ENCODE measurements at regions not wholly inside any gene's neighbourhood (a gene's known extent, or its start where the extent isn't known, plus 50 kb on each side); places are given as distances from the start of the nearest gene placed in this dataset.

DNA sequence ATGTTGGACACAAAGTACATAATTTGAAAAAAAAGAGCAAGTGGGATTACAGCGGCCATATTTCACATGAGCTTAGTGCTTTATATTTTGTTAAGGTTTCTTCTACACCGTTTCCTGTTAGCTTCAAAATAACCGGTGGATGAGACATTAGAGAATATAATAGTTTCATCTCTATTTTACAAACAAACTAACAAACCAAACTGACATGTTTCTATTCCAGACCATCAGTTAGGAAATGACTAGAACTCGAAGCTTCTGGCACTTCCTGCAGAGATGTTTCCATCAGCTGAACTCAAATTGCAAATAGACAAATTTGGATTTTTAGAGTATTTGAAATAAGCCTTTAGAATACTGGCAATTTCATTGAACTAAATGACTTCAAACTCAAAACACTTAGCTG lies 86.5 kb downstream of the MTRR start:
- no peak for FAIRE-seq
- DNase-seq (ENCODE audit: low spot score) = no peak

DNA sequence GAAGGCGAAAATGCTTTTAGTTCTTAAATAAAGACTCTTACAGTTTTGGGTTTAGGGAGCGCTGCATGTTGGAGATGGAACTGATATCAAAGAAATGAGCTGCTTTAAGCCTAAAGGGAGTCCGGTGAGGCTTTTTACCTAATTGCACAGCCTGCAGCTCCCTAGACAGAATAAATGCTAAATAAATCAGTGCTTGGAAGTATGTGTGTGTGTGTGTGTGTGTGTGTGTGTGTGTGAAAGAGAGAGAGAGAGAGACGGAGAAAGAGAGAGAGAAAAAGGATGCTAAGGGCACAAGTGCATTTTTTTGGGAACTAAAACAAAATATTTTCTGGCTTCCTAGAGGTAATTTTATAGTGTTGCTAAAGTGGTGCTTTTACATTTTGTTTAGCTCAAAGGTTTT lies 88.4 kb downstream of the MTRR start:
- DNase-seq (ENCODE audit: low spot score) (no peak), FAIRE-seq (no peak)

DNA sequence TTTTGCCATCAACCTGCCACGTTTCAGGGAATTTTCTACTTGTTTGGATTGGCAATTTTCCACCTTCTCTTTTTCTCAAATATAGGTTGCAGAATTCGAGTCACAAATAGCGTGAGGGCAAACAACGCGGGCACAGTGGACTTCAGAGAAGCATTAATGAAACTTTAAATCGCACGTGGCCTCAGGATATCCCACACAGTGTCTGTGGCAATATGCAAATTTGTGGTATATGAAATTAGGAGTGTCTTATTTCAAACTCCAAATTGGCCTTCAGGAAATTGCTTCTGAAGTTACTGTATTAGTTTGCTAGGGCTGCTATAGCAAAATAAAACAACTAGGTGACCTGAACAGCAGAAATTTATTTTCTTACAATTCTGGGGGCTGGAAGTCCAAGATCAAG lies 91.2 kb downstream of the MTRR start:
- FAIRE-seq (no peak), DNase-seq (ENCODE audit: low spot score) (no peak)

DNA sequence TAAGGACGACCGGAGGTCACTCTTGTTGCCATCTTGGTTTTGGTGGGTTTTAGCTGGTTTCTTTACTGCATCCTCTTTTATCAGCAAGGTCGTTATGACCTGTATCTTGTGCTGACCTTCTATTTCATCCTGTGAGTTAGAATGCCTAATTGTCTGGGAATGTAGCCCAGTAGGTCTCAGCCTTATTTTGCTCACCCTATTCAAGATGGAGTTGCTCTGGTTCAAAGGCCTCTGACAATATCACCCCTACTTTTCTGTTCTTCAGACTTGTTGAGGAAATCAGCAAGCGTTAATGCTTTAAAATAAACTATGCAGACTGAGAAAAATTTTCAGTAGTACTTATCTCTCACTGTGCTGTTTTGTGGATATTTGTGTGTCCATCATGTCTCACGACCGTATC lies 92.6 kb downstream of the MTRR start:
- DNase-seq (ENCODE audit: low spot score) = no peak
- no peak for FAIRE-seq

DNA sequence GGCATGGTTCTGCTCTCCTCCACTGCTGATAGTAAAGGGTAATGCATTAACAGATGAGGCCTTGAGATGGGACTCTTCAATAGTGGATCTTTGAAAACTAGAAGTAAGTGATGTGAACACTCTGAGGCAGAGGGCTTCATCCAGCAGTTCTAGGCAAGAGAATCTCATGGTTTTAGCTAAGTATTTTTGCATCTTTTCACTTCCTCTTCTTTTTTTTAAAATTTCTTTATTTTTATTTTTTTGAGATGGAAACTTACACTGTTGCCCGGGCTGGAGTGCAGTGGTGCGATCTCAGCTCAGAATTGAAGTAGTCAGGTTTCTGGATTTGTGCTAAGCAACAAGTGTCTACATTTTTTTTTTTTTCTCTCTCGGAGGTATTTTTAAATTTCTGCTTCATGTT lies 101.9 kb downstream of the MTRR start:
- DNase-seq (ENCODE audit: low spot score) (no peak), FAIRE-seq (no peak)

DNA sequence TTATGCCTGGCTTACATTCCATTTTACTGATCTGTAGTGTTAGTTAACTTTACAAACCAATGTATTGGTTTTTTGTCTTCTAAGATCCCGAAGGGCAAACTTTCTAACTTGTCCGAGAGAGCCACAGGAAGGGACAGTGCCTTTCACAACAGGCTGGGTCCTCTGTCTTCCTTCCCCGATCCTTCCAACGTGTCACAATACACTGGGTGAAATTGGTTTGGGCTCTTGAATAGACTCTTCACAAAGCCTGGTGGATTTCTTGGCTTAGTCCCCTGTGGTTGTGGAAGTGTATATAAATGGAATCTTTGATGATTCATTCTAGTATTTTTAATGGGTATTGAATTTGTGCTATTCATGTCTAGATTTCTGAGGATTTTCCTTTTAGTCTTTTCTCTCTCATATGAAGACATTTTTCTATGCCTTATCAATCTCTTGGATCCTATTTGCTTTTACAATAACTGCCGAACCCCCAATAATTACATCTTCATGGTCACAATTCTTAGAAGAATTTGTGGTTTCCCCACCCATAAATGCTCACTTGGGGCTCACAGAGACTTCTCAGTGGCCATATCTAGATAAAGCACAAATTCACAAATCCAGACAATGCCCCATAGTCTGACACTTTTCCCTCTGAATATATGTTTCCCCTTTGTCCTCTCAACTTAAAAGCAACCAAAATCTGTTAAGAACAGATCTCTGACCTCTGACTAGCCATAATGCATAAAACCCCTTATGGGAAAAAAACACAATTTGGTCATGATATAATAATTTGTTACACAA lies 107.7 kb downstream of the MTRR start:
- FAIRE-seq = no peak
- DNase-seq (ENCODE audit: low spot score) = no peak

DNA sequence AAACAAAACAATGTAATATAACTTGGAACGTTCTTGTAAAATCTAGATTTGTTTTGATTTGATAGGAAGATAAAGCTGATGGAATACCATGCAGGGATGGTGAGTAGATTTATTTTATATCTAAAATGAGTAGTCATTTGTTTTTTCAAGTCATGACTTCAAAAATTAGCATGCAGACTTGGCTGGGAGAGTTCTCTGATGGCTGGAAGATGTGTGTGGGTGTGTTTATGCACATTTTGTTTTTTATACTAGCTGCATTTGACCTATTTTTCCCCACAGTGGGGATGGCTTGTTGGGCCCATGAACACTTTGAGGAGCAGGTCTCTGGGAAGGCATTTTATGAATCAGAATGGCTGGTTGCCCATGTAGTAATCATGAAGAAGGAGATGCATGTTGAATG lies 109.2 kb downstream of the MTRR start:
- FAIRE-seq = no peak
- DNase-seq (ENCODE audit: low spot score) = no peak

DNA sequence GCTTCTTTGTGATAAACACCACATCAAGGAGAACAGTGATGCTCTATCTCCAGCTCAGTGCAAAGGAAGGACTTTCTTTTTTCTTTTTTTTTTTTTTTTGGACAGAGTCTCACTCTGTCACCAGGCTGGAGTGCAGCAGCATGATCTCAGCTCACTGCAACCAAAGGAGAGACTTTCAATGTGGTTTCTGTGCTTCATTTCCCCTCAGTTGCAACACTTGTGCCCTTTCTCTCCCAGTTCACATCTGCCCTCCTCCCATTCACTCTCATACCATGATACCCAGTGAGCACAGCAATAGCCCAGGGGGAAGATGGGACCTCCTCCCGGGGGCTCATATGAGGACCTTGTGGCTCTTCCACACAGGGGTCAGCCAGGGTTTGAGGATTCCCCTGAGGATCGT lies 110.0 kb downstream of the MTRR start:
- FAIRE-seq = no peak

DNA sequence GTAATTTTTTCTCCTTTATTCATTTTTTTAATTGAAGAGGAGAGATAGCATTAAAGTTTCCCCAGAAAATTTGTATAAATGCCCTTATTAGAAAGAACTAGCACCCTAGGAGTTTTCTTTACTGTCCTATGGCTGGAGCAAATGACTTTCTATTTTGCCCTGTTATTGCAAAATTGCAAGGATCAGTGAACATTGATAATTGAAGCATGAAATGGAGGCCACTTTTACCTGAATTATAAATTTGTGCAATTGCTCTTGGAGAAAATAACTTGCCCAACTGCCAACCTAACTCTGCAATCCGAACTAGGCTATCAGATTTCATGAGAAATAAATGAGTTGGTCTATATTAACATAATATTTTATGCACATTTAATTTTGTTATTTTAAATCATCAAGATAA lies 111.9 kb downstream of the MTRR start:
- DNase-seq (ENCODE audit: low spot score) (no peak), FAIRE-seq (no peak)

More for the DNA sequence above, 110.0 kb downstream of the MTRR start:
- no peak for DNase-seq (ENCODE audit: low spot score)

DNA sequence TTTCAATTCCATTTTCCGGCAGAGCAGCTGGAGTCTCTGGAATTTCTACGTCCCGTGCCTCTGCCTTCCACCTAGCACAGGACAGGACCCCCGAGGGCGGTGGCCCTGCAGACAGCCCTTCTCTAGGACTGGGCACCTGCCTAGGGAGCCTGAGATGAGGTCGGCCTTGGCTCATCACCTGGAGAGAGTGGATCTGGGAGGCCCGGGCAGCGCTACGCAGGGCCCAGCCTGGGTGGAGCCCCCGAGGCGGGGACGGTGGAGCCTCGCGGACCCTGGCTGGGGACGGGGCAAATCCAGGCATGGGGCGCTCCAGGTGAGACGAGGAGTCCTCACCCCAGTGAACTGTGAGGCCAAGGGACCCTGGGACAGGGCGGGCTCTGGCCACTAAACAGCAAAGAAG lies 114.5 kb downstream of the MTRR start:
- DNase-seq (ENCODE audit: low spot score) (no peak), FAIRE-seq (no peak)

DNA sequence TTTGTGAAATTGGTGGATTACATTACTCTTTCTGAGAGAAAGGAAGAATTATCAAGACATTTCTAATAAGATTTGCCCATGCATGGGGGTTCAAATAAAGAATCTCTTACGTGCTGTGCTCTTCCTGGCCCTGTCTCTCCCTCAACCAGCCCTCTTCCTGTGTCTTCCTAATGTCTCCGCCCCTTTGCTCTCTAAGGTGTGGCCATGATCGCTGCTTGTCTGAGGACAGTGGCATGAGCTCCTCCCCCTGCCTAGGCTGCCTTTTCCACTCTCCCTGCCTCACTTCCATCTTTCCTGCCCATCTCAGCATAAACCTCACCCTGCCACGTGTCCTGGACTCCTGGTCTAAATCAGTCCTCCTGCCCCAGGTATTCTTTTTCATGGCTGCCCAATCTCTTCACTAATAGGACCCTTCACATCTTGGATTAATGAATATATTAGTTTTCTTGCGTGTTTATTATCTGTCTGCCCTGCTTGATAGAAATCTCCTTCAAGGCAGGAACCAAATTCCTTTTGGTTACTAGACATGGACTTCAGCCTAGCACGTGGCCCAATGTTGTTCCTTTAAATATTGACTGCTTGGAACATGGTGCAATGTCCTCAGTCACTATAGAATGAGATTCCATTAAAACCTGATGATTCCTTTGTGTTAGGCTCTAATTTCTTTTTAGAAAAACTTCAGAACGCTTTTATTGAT lies 122.3 kb downstream of the MTRR start:
- DNase-seq (ENCODE audit: low spot score) (no peak), FAIRE-seq (no peak)

DNA sequence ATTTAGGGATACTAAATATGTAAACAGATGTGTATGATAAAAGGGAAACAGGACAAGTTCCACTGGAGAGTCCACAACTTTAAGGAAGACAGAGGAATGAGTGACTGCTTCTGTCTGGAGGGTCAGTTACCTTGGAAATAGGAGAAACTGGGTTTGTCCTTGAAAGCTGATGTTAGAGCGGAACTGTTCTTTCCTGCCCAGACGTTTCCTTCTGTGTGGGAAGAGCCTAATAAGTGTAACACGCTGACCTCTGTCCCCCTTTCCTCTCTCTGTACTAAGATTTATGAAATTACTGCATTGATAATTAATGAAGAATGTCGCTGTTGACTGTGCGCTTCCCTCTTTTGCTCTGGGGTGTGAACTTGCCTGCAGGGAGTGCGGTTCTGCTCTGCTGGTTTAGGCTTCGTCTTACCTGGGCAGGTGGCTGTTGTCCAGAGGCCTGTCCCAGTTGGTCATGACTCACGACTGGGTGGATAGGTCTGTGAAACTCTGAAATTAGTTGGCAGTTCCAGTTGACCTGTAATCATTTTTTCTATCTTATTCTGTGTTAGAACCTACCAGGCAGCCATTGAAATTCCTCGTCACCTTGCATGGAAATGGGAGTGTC lies 126.8 kb downstream of the MTRR start:
- FAIRE-seq = no peak
- DNase-seq (ENCODE audit: low spot score) = no peak

DNA sequence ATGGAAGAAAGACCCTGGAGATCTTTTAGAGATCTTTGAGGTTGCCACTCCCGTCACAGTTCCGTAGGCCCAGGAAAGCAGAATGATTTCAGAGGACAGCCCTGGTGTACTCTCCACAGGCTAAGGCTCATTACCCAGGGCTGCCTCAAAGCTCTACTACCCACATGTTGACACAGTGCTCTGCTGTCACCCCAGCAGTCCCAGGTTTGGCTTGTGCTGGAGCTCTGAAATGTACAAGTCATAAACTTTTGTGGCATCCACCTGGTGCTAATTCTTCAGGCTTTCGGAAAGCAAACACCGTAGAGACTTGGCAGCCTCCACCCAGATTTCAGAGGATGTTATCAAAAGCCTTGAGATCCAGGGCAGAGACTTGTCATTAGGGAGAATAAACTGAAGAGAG lies 136.5 kb downstream of the MTRR start:
- FAIRE-seq (no peak), DNase-seq (ENCODE audit: low spot score) (no peak)

DNA sequence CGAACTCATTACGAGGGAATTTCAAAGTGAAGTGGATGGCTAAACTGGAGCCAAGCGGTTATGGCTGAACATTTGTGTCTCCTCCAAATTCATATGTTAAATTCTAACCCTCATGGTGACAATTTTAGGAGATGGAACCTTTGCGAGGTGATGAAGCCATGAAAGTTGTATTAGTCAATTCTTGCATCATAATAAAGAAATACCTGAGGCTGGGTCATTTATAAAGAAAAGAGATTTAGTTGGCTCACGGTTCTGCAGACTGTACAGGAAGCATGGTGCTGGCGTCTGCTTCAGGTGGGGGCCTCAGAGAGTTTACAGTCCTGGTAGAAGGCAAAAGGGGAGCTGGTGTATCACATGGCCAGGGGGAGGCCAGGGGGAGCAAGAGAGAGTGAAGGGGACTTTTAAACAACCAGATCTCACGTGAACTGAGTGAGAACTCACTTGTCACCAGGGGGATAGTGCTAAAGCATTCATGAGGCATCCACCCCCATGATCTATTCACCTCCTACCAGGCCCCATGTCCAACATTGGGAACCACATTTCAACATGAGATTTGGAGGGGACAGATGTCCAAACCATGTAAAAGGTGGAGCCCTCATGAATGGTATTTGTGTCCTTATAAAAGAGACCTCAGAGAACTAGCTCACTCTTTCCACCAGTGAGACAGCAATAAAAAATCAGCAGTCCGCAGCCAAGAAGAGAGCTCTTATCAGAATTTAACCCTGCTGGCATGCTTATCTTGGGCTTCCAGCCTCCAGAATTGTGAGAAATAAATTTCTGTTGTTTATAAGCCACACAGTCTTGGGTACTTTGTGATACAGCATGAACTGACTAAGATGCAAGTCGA lies 143.4 kb downstream of the MTRR start:
- DNase-seq (ENCODE audit: low spot score) (no peak), FAIRE-seq (no peak)

DNA sequence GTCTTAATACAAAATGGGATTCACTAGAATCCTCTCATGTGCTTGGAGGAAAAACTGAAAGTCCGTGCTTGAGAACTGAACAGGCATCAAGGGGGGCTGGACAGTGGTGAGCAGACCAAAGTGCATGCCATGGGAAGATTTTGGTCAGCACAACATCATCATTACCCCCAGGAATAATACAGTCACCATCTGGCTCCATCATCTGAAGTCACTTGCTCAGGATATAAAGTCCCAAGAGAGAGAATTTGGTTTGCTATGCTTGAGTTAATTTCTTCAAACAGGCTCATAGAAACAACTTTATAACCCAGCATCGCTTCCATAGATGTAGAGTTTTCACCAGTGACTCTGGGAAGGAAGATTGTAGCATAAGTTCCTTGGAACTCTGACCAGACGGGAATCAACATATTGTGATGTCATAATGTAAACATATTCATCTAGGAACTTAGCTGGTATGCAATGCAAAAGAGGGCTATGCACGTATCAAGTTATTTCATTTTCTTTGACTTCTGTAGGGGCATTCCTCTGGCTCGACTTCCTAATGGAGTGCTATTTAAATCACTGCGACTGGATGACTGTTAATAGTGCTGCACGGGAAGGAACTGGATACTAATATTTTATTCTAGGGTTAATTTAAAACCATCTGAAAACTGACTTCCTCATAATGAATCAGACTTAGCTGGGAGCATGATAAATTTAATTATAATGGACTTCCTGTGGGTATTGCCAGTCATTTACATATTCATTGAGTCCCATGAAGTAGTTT lies 145.2 kb downstream of the MTRR start:
- DNase-seq (ENCODE audit: low spot score) = no peak
- FAIRE-seq = no peak

DNA sequence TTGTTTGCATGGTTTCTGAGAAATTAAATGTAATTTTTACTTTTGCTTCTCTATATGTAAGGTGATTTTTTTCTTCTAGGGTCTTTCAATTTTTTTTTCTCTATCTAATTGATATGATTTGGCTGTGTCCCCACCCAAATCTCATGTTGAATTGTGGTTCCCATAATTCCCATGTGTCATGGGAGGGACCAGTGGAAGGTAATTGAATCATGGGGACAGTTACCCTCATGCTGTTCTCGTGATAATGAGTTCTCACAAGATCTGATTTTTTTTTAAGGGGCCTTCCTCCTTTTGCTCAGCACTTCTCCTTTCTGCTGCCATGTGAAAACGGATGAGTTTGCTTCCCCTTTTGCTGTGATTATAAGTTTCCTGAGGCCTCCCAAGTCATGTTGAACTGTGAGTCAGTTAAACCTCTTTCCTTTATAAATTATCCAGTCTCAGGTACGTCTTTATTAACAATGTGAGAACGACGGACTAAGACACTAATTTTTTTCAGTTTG lies 150.8 kb downstream of the MTRR start:
- no peak for FAIRE-seq
- DNase-seq (ENCODE audit: low spot score) = no peak

DNA sequence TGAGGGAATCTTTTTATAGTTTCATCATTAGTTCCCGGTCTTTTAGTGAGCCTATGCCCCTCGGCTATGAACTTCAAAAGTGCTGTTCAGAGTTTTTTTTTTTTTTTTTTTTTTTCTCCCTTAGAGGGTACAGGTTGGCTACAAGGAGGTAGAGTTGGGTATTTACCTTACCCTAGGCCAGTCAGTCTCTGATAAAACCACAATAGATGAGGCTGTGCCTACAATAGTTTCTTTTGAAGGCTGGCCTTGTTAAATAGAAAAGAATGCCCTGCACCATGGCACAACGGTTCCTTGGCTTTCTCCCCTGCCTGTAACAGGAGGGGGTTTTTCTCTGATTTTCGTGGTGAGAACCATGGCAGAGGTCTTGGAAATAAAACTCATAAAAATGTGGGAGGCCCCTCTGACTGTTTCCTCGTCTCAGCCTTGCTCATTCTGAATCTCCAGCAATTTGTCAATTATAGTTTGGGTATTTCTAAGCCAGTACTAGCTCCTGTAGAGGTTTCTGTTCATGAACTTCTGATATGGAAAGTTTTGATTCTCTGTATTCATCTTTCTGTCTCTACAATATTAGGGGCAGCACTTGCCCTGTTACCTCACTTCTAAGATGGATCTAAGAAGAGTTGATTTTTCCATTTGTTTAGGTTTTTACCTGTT lies 152.0 kb downstream of the MTRR start:
- FAIRE-seq = no peak
- no peak for DNase-seq (ENCODE audit: low spot score)

DNA sequence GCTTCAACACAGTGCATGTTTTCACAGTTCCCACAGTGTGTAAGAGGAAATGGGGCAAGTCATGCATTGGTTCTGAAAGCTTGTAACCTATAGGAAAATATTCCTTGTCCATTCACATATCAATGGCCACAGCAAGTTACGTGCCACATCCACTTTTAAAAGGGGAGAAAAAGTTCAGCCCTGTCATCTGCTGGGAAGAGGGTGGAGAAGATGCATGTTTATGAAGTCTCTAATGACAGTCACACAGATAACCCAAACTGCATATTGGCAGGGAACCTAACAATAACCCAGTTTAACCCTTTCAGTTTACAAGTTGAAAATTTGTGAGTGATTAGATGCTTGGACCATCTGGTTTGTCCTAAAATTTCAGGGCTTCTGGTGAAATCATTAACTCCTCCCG lies 159.3 kb downstream of the MTRR start:
- no peak for DNase-seq (ENCODE audit: low spot score)
- FAIRE-seq = no peak

DNA sequence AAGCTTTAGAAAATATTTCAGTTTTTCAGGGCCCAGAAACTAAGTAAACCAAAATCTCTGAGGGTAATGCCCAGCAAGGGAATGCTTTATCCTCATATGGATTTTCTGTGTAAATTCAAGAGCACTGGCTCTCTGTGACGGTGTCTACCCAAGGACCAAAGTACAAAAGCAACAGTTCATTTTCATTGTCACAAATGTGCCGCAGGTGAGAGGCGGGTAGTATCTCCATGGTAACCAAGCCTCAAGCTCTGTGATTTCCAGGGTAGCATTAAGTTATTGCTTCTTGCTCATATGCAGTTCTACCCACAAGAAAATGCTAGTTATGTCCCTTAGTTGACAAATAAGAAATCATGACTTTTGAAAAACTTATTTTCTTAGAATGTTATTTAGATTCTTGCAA lies 164.3 kb downstream of the MTRR start:
- DNase-seq (ENCODE audit: low spot score) (no peak), FAIRE-seq (no peak)

DNA sequence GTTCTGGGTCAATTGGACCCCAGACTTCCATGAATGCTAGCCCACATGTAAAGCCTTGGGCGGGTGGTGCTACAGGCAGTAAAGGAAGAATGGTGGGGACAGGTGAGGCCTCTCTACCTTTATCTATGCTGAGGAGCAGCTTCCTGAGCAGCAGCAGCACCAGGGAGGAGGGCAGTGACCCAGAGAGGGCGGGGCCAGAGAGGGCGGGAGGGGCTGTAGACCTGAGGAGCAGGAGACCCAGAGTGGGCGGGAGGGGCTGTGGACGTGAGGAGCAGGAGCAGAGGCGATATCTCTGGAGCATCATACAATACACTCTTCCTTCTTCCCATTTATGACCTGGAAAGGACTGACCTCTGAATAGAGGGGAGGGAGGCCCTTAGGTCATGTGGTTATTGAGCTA lies 165.9 kb downstream of the MTRR start:
- no peak for FAIRE-seq
- no peak for DNase-seq (ENCODE audit: low spot score)

Measured in urothelium cell line (cell line).